HL-60 (cell line): ENCODE measurements at regions not wholly inside any gene's neighbourhood (a gene's known extent, or its start where the extent isn't known, plus 50 kb on each side); places are given as distances from the start of the nearest gene placed in this dataset.

Experiments used
- DNase-seq, 2 experiments: peaks; one replicate each; pipeline ENCODE4 v3.0.0-alpha.2; 2010 to 2020; ENCODE audit warnings: low read depth in 1 of 2, low spot score in 1 of 2
- H3K27ac ChIP-seq: fragments of 250-450 bp; sonication (Bioruptor Pico); replicated peaks from 2 replicates; pipeline ENCODE4 v1.5.1; 2020; ENCODE audit warnings: mild to moderate bottlenecking, moderate library complexity
- H3K27me3 ChIP-seq: fragments of 250-450 bp; sonication (Bioruptor Pico); 2 replicates; pipeline ENCODE4 v1.5.1; 2021; ENCODE audit warnings: mild to moderate bottlenecking, moderate library complexity; ENCODE audit not compliant: insufficient read depth, poor library complexity, severe bottlenecking
- H3K4me3 ChIP-seq: replicated peaks from 2 replicates; pipeline ENCODE4 v1.5.1; 2011; ENCODE audit warnings: mild to moderate bottlenecking, control low read depth, low read length; ENCODE audit not compliant: insufficient read depth
- GABPA ChIP-seq: IDR thresholded peaks from 2 replicates; pipeline ENCODE4 v1.6.1; 2012; ENCODE audit warnings: low read depth
- POLR2AphosphoS5 ChIP-seq: IDR thresholded peaks from 2 replicates; pipeline ENCODE4 v1.6.1; 2012; ENCODE audit warnings: low read depth
- SPI1 ChIP-seq: IDR thresholded peaks from 2 replicates; pipeline ENCODE4 v1.6.1; 2012; ENCODE audit warnings: low read depth, mild to moderate bottlenecking, borderline replicate concordance
- TF ChIP-seq, protein P1 (sequence below): IDR thresholded peaks from one replicate; pipeline ENCODE4 v1.5.1; 2011; ENCODE audit warnings: low read length, control low read depth, inconsistent platforms; ENCODE audit not compliant: insufficient read depth
- TF ChIP-seq, protein P2 (sequence below): IDR thresholded peaks from 2 replicates; pipeline ENCODE4 v1.6.1; 2012; ENCODE audit warnings: low read depth; ENCODE audit not compliant: insufficient replicate concordance

DNA sequence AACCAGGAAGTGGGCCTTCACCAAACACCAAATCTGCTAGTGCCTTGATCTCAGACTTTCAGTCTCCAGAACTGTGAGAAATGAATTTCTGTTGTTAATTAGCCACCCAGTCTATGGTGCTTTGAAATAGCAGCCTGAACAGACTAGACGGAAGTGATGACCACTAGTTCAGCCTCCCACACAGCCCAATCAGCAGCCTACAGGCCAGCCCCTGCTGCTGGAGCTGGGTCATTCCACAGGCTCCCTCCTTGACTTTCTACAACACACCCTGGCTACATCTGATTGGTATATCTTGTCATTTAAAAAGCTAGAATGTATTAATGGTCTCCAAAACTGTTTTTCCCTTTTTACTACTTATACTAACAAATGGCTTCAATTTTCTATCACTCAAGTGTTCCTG lies 277.2 kb upstream of the TAC1 start:
- no peak overlapping the region for H3K4me3 ChIP-seq
- DNase-seq: no peak
- H3K27me3 ChIP-seq: no peaks in the 10 kb centered on the region
- no peak overlapping the region for H3K27ac ChIP-seq
- TF ChIP-seq, protein P1, sequence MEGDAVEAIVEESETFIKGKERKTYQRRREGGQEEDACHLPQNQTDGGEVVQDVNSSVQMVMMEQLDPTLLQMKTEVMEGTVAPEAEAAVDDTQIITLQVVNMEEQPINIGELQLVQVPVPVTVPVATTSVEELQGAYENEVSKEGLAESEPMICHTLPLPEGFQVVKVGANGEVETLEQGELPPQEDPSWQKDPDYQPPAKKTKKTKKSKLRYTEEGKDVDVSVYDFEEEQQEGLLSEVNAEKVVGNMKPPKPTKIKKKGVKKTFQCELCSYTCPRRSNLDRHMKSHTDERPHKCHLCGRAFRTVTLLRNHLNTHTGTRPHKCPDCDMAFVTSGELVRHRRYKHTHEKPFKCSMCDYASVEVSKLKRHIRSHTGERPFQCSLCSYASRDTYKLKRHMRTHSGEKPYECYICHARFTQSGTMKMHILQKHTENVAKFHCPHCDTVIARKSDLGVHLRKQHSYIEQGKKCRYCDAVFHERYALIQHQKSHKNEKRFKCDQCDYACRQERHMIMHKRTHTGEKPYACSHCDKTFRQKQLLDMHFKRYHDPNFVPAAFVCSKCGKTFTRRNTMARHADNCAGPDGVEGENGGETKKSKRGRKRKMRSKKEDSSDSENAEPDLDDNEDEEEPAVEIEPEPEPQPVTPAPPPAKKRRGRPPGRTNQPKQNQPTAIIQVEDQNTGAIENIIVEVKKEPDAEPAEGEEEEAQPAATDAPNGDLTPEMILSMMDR: no peak
- TF ChIP-seq GABPA (no peak), POLR2AphosphoS5 (no peak), SPI1 (no peak)
- TF ChIP-seq, protein P2, sequence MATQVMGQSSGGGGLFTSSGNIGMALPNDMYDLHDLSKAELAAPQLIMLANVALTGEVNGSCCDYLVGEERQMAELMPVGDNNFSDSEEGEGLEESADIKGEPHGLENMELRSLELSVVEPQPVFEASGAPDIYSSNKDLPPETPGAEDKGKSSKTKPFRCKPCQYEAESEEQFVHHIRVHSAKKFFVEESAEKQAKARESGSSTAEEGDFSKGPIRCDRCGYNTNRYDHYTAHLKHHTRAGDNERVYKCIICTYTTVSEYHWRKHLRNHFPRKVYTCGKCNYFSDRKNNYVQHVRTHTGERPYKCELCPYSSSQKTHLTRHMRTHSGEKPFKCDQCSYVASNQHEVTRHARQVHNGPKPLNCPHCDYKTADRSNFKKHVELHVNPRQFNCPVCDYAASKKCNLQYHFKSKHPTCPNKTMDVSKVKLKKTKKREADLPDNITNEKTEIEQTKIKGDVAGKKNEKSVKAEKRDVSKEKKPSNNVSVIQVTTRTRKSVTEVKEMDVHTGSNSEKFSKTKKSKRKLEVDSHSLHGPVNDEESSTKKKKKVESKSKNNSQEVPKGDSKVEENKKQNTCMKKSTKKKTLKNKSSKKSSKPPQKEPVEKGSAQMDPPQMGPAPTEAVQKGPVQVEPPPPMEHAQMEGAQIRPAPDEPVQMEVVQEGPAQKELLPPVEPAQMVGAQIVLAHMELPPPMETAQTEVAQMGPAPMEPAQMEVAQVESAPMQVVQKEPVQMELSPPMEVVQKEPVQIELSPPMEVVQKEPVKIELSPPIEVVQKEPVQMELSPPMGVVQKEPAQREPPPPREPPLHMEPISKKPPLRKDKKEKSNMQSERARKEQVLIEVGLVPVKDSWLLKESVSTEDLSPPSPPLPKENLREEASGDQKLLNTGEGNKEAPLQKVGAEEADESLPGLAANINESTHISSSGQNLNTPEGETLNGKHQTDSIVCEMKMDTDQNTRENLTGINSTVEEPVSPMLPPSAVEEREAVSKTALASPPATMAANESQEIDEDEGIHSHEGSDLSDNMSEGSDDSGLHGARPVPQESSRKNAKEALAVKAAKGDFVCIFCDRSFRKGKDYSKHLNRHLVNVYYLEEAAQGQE: no peak

DNA sequence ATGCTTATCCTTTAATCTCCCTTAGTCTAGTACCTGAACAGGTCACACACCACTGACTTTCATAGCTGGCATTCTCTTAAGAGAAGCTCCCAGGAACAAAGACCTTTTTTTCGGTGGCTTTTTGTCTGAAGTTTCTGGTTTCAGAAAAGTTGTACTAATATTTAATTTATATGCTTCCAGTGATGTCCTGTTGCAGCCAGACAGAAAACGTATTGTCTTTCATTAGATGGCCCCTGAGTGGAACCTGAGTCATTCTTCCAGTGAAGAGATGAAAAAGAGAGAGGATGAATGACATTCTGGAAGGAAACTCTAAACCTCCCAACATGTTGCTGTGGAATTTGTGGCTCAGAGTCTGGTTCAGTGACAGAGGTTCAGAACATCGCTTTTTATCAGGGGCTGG lies 274.8 kb upstream of the TAC1 start:
- H3K27me3 ChIP-seq: no peaks in the 10 kb centered on the region
- no peak overlapping the region for H3K4me3 ChIP-seq

DNA sequence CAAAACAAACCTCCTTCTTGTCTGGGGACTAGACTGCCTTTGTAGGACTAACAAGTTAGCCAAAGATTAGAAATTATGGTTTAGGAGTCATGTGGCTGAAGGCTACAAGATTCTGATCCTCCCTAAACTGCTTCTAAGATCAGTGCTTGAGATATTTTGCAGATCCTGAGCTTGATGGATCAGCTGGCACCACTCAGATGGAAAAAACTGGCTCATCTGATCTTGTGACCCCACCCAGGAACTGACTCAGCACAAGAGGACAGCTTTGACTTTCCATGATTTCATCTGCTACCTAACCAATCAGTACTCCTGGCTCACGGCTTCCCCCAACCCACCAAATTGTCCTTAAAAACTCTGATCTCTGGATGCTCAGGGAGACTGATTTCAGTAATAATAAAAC lies 271.5 kb upstream of the TAC1 start:
- H3K27me3 ChIP-seq: no peaks in the 10 kb centered on the region
- no peak for DNase-seq
- H3K27ac ChIP-seq: no peak overlapping the region
- TF ChIP-seq GABPA: no peak
- TF ChIP-seq POLR2AphosphoS5: no peak
- TF ChIP-seq, protein P1: no peak
- TF ChIP-seq, protein P2: no peak
- no peak for TF ChIP-seq SPI1
- no peak overlapping the region for H3K4me3 ChIP-seq

More for the DNA sequence above, 274.8 kb upstream of the TAC1 start:
- DNase-seq: no peak
- no peak overlapping the region for H3K27ac ChIP-seq
- TF ChIP-seq, protein P1: no peak
- TF ChIP-seq, protein P2: no peak
- TF ChIP-seq SPI1 (no peak), POLR2AphosphoS5 (no peak), GABPA (no peak)
